BE2C (cell line): ENCODE measurements at regions not wholly inside any gene's neighbourhood (a gene's known extent, or its start where the extent isn't known, plus 50 kb on each side); places are given as distances from the start of the nearest gene placed in this dataset.
"Not testable (repeated sequence)": the region's sequence is repeated elsewhere in the genome, so short reads cannot be mapped to it uniquely, and the experiment has no call there.

Source experiments
- DNase-seq: peaks from one replicate; pipeline ENCODE4 v3.0.0-alpha.2; 2020
- H3K27me3 ChIP-seq: fragments of 250-450 bp; sonication (Bioruptor Pico); 2 replicates; pipeline ENCODE4 v1.5.1; 2020; ENCODE audit warnings: mild to moderate bottlenecking
- H3K36me3 ChIP-seq: fragments of 250-450 bp; sonication (Bioruptor Pico); 2 replicates; pipeline ENCODE4 v1.5.1; 2020; ENCODE audit warnings: mild to moderate bottlenecking
- H3K4me1 ChIP-seq: fragments of 250-450 bp; sonication (Bioruptor Pico); 2 replicates; pipeline ENCODE4 v1.5.1; 2020
- H3K4me3 ChIP-seq: 2 replicates; pipeline ENCODE4 v1.5.1; 2011; ENCODE audit warnings: low read depth, low read length
- H3K9me3 ChIP-seq: fragments of 250-450 bp; sonication (Bioruptor Pico); 2 replicates; pipeline ENCODE4 v1.5.1; 2020
- TF ChIP-seq, protein P1 (sequence below): IDR thresholded peaks from 2 replicates; pipeline ENCODE4 v1.5.1; 2012; ENCODE audit warnings: mild to moderate bottlenecking, low read depth, low read length

DNA sequence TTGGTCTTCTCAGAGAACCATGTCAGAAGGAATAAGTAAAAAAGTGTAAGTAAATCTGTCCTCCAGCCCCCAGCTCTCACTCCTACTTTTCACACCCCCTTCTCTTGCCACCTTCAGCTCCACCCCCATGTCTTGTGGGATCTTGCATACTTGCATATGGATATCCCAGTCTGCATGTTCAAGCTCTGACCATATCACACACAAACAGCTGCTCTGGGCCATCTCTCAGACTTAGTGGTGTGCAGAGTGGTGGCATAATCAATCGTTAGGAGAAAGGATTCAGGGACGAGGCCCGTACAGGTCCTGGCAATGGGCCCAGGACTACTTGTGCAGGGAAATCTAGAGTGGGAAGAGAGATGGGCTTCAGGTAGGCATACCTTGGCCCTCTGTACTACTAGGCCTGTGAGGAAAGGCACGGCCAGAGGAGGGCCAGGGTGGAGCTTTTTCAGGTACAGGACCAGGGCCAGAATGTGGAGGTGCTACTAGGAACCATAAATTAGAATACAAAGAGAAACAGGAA lies 112.0 kb upstream of the SGK1 start:
- Histone ChIP-seq H3K27me3 (no peaks in the 10 kb centered on the region), H3K36me3 (no peaks in the 10 kb centered on the region), H3K4me1 (no peaks in the 10 kb centered on the region), H3K4me3 (no peak overlapping the region), H3K9me3 (no peaks in the 10 kb centered on the region)
- TF ChIP-seq, protein P1, sequence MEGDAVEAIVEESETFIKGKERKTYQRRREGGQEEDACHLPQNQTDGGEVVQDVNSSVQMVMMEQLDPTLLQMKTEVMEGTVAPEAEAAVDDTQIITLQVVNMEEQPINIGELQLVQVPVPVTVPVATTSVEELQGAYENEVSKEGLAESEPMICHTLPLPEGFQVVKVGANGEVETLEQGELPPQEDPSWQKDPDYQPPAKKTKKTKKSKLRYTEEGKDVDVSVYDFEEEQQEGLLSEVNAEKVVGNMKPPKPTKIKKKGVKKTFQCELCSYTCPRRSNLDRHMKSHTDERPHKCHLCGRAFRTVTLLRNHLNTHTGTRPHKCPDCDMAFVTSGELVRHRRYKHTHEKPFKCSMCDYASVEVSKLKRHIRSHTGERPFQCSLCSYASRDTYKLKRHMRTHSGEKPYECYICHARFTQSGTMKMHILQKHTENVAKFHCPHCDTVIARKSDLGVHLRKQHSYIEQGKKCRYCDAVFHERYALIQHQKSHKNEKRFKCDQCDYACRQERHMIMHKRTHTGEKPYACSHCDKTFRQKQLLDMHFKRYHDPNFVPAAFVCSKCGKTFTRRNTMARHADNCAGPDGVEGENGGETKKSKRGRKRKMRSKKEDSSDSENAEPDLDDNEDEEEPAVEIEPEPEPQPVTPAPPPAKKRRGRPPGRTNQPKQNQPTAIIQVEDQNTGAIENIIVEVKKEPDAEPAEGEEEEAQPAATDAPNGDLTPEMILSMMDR, result no peak
- no peak for DNase-seq

DNA sequence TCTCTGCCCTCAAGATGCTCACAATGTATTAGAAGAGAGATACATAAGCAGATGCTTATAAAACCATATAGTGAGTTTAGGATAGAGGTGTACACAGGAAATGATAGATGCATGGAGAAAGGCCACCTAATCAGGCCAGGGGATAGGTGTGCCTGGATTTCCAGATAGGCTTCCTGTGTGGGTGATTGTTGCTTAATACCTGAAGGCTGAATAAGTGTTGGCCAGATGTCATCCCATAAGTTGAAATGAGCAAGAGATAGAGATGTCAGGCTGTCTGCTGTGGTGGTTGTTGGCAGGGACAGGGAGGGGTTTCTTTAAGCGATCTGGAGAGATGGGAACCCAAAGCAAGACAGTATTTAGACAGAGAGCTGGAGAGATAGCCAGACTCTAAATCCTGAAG lies 109.8 kb upstream of the SGK1 start:
- Histone ChIP-seq H3K4me1 (no peaks in the 10 kb centered on the region), H3K27me3 (no peaks in the 10 kb centered on the region), H3K4me3 (no peak overlapping the region), H3K36me3 (no peaks in the 10 kb centered on the region), H3K9me3 (no peaks in the 10 kb centered on the region)
- TF ChIP-seq, protein P1, result no peak
- DNase-seq, result no peak

DNA sequence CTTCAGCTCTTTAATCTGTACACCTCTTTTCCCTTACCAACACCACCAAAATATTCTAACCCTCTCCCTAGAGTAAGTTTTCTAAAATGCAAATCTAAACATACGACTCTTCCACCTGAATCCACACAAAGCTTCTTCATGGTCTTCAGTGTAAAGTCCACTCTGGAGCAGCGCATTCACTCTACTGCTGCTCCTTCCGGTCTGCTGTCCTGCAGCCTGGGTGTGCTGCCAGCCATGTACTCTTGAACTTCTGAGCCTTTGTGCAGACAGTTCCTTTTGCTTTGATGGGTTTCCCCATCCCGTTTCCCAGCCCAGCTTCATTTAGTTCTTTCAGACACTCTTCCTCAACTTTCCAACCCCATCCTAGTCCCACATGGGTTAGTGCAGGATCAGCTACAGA lies 108.7 kb upstream of the SGK1 start:
- H3K9me3 ChIP-seq, result no peaks in the 10 kb centered on the region
- TF ChIP-seq, protein P1, result no peak
- no peaks in the 10 kb centered on the region for H3K27me3 ChIP-seq
- no peak for DNase-seq
- H3K36me3 ChIP-seq, result no peaks in the 10 kb centered on the region
- H3K4me3 ChIP-seq, result no peak overlapping the region
- no peaks in the 10 kb centered on the region for H3K4me1 ChIP-seq

DNA sequence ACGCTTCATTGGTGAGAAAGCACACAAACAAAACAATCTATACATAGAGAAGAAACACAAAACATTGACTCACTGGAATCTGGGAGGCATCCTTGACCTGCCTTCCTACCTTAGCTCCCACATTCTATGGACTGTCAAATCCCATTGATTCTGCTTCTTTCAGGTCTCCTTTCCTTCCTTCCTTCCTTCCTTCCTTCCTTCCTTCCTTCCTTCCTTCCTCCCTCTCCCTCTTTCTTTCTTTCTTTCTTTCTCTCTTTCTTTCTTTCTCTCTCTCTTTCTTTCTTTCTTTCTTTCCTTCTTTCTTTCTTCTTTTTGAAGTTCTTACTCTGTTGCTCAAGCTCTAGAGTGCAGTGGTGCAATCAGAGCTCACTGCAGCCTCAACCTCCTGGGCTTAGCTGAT lies 108.0 kb upstream of the SGK1 start:
- H3K9me3 ChIP-seq, H3K4me3 ChIP-seq, DNase-seq, H3K4me1 ChIP-seq, H3K36me3 ChIP-seq, H3K27me3 ChIP-seq: not testable (repeated sequence)

DNA sequence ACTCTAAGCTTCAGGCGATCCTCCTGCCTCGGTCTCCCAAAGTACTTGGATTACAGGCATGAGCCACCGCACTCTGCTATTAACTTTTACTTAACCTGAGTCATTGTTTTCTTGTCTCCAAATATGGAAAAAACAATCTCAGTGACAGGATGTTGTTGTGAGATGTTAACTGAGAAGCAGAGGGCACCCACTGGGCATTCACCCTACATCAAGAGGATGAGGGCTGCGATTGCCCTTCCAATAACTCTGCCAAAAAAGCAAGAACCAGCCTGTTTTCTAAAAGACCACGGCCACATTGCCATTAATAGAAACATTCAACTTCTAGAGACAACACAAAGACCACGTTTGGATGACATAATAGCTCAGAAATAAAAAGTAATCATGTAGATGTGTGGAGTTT lies 107.6 kb upstream of the SGK1 start:
- TF ChIP-seq, protein P1, result no peak
- H3K9me3 ChIP-seq, result no peaks in the 10 kb centered on the region
- DNase-seq, result no peak
- H3K4me3 ChIP-seq, result no peak overlapping the region
- no peaks in the 10 kb centered on the region for H3K36me3 ChIP-seq
- no peaks in the 10 kb centered on the region for H3K4me1 ChIP-seq
- no peaks in the 10 kb centered on the region for H3K27me3 ChIP-seq

DNA sequence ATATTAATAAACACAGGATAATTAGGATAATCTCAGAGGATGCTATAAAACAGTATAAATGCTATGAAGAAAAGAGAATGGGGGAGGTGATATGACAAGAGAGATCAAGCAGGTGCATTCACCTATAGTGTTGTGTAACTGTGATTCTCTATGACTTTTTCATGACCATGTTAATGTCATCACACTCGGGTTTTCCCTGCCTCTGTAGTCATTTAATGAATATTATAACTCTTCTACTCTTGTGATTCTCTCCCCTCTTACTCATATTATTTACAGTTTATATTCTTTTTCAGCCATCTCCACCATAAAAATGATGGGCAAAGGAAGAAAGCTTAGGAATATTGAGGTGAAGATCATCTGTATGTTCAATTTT lies 106.9 kb upstream of the SGK1 start:
- no peaks in the 10 kb centered on the region for H3K9me3 ChIP-seq
- DNase-seq, result no peak
- H3K36me3 ChIP-seq, result no peaks in the 10 kb centered on the region
- H3K27me3 ChIP-seq, result no peaks in the 10 kb centered on the region
- TF ChIP-seq, protein P1, result no peak
- H3K4me3 ChIP-seq, result no peak overlapping the region
- no peaks in the 10 kb centered on the region for H3K4me1 ChIP-seq
